CD4-positive, CD25-positive, alpha-beta regulatory T cell (primary cell): ENCODE measurements at regions not wholly inside any gene's neighbourhood (a gene's known extent, or its start where the extent isn't known, plus 50 kb on each side); places are given as distances from the start of the nearest gene placed in this dataset.
"Not testable (repeated sequence)": the region's sequence is repeated elsewhere in the genome, so short reads cannot be mapped to it uniquely, and the experiment has no call there.

Experiments
- ATAC-seq, 2 donors: fragments of 150-1000 bp; cut with Tn5 transposase; one replicate each; pipeline ENCODE4 v1.10.0; 2021; ENCODE audit warnings: low read depth in 2 of 2, moderate number of reproducible peaks in 2 of 2, moderate library complexity in 1 of 2
- DNase-seq, 3 donors: peaks; one replicate each; pipeline versions ENCODE4 v3.0.0 to v3.0.0-alpha.2; 2012 to 2022; ENCODE audit warnings: mixed read lengths in 1 of 3
- H3K27ac ChIP-seq: one replicate; pipeline ENCODE4 v1.7.0; 2013; ENCODE audit warnings: mild to moderate bottlenecking, low read length; ENCODE audit not compliant: insufficient read depth, poor library complexity, severe bottlenecking
- H3K27me3 ChIP-seq: one replicate; pipeline ENCODE4 v1.7.0; 2013; ENCODE audit warnings: low read length; ENCODE audit not compliant: control insufficient read depth, insufficient read depth
- H3K36me3 ChIP-seq: one replicate; pipeline ENCODE4 v1.7.0; 2013; ENCODE audit warnings: mild to moderate bottlenecking, low read length, moderate library complexity; ENCODE audit not compliant: control insufficient read depth, insufficient read depth
- H3K4me1 ChIP-seq: 2 replicates; pipeline ENCODE4 v1.7.0; 2013; ENCODE audit warnings: mild to moderate bottlenecking, low read length; ENCODE audit not compliant: insufficient read depth, control insufficient read depth, poor library complexity, severe bottlenecking
- H3K4me3 ChIP-seq: one replicate; pipeline ENCODE4 v1.7.0; 2013; ENCODE audit warnings: low read depth, mild to moderate bottlenecking, low read length, moderate library complexity
- H3K9me3 ChIP-seq, 2 experiments: 1 replicate in 1 of 2; 2 replicates in 1 of 2; pipeline ENCODE4 v1.7.0; 2013; ENCODE audit warnings: low read length in 2 of 2, mild to moderate bottlenecking in 1 of 2, moderate library complexity in 1 of 2; ENCODE audit not compliant: control insufficient read depth in 2 of 2
- H3K27ac Mint-ChIP-seq, 3 donors: one replicate each; pipeline ENCODE4 v1.8.0; 2020 to 2022; ENCODE audit warnings: mild to moderate bottlenecking in 3 of 3, mixed read lengths in 3 of 3, moderate library complexity in 2 of 3
- H3K27me3 Mint-ChIP-seq: one replicate; pipeline ENCODE4 v1.8.0; 2022; ENCODE audit warnings: mild to moderate bottlenecking, mixed read lengths
- H3K36me3 Mint-ChIP-seq: one replicate; pipeline ENCODE4 v1.8.0; 2020; ENCODE audit warnings: mixed read lengths
- H3K4me1 Mint-ChIP-seq, 4 donors: one replicate each; pipeline ENCODE4 v1.8.0; 2020 to 2022; ENCODE audit warnings: mixed read lengths in 4 of 4, mild to moderate bottlenecking in 1 of 4
- H3K4me3 Mint-ChIP-seq, 4 donors: one replicate each; pipeline ENCODE4 v1.8.0; 2020 to 2022; ENCODE audit warnings: mild to moderate bottlenecking in 4 of 4, mixed read lengths in 4 of 4, moderate library complexity in 3 of 4
- H3K9me3 Mint-ChIP-seq, 7 donors: one replicate each; pipeline ENCODE4 v1.8.0; 2020 to 2022; ENCODE audit warnings: mixed read lengths in 7 of 7, mild to moderate bottlenecking in 3 of 7, moderate library complexity in 2 of 7

DNA sequence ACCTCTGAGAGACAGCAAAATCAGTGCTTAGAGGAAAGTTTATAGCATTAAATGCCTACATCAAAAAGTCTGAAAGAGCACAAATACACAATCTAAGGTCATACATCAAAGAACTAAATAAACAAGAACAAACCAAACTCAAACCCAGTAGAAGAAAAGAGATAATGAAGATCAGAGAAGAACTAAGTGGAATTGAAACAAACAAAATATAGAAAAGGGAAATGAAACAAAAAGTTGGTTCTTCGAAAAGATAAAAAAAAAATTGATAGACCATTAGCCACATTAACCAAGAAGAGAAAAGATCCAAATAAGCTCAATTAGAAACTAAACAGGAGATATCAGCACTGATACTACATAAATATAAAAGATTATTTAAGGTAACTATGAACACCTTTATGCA is 280.0 kb upstream of the NRG3 start:
- Histone ChIP-seq H3K4me3 (no peak overlapping the region), H3K27me3 (no peaks in the 10 kb centered on the region), H3K36me3 (no peaks in the 10 kb centered on the region), H3K9me3 (peaks cover 0 to 1% of the 10 kb centered on the region in 2 experiments), H3K4me1 (no peaks in the 10 kb centered on the region), H3K27ac (no peak overlapping the region)
- peak overlapping the region in 1 of 4 donors; percentile 11 for H3K4me3 Mint-ChIP-seq
- no peaks in the 10 kb centered on the region for H3K36me3 Mint-ChIP-seq
- no peak overlapping the region for H3K27ac Mint-ChIP-seq
- no peaks in the 10 kb centered on the region for H3K27me3 Mint-ChIP-seq
- peaks cover 6 to 35% (median 12%) of the 10 kb centered on the region in 7 donors for H3K9me3 Mint-ChIP-seq
- ATAC-seq (no peak), DNase-seq (no peak)
- no peaks in the 10 kb centered on the region for H3K4me1 Mint-ChIP-seq

DNA sequence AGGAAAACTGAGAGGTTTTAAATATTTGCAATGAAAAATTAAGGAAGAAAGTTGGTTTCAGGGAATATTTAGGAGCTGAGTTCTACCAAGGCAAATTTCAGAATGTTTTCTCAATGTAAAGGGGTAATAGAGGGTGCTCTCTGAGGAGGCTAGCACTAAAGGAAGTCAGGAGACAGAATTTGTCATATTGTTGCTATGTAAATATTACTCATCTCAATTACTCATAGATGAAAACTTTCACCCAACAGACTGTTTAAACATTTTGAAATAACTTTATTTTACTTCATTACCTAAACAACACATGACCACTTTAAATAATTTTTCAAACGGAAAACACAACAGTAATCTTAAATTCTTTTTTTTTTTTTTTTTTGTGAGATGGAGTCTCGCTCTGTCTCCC is 274.8 kb upstream of the NRG3 start:
- Histone ChIP-seq H3K36me3 (no peaks in the 10 kb centered on the region), H3K9me3 (no peaks in the 10 kb centered on the region), H3K27ac (no peak overlapping the region), H3K27me3 (no peaks in the 10 kb centered on the region), H3K4me3 (no peak overlapping the region), H3K4me1 (no peaks in the 10 kb centered on the region)
- DNase-seq (no peak), ATAC-seq (no peak)
- H3K27ac Mint-ChIP-seq: no peak overlapping the region
- peaks cover 0 to 4% (median 0%) of the 10 kb centered on the region in 4 donors for H3K4me1 Mint-ChIP-seq
- H3K27me3 Mint-ChIP-seq: no peaks in the 10 kb centered on the region
- H3K4me3 Mint-ChIP-seq: no peak overlapping the region
- peaks cover 0 to 32% (median 6%) of the 10 kb centered on the region in 7 donors for H3K9me3 Mint-ChIP-seq
- H3K36me3 Mint-ChIP-seq: no peaks in the 10 kb centered on the region

DNA sequence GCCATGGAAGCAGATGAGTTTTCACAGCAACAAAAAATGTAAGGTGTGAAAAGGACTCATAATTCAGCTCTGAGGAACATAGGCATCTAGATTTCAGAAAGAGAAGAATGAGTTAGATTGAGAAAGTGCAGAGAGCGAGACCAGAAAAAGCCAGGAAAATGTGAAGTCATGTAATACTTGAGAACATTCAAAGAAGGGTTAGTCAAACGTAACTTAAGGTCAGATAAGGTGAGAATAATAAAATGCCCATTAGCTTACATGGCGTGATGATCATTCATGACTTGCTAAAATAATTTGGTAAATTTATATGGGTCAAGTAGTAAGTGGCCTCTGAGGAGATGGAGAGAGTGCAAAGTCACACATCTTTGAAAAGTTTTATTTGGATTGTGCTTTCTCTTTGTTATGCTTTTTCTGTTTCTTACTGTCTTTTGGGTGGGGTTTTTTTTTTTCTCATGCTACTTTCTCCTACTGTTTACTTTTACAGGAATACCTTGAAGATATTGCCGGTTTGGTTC is 271.8 kb upstream of the NRG3 start:
- H3K9me3 ChIP-seq: no peaks in the 10 kb centered on the region
- Mint-ChIP-seq H3K4me1 (peaks cover 0 to 4% (median 0%) of the 10 kb centered on the region in 4 donors), H3K27ac (no peak overlapping the region), H3K36me3 (no peaks in the 10 kb centered on the region), H3K9me3 (peaks cover 0 to 21% (median 5%) of the 10 kb centered on the region in 7 donors), H3K4me3 (no peak overlapping the region), H3K27me3 (no peaks in the 10 kb centered on the region)
- ATAC-seq (no peak), DNase-seq (no peak)
- H3K4me1 ChIP-seq: no peaks in the 10 kb centered on the region
- no peaks in the 10 kb centered on the region for H3K27me3 ChIP-seq
- H3K4me3 ChIP-seq: no peak overlapping the region
- no peaks in the 10 kb centered on the region for H3K36me3 ChIP-seq
- no peak overlapping the region for H3K27ac ChIP-seq

DNA sequence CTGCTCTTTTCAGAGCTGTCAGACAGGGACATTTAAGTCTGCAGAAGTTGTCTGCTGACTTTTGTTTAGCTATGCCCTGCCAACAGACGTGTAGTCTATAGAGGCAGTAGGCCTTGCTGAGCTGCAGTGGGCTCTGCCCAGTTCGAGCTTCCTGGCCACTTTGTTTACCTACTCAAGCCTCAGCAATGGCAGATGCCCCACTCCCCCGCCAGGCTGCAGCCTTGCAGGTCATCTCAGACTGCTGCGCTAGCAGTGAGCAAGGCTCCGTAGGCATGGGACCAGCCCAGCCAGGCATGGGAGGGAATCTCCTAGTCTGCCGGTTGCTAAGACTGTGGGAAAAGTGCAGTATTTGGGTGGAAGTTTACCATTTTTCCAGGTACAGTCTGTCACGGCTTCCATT is 230.5 kb upstream of the NRG3 start:
- H3K27ac ChIP-seq, H3K36me3 ChIP-seq, H3K4me1 ChIP-seq, H3K4me3 Mint-ChIP-seq, H3K27ac Mint-ChIP-seq, H3K27me3 ChIP-seq, H3K4me3 ChIP-seq, H3K36me3 Mint-ChIP-seq, H3K4me1 Mint-ChIP-seq, H3K9me3 ChIP-seq, ATAC-seq, DNase-seq, H3K27me3 Mint-ChIP-seq: not testable (repeated sequence)
- peaks cover 0 to 15% (median 7%) of the 10 kb centered on the region in 7 donors for H3K9me3 Mint-ChIP-seq

DNA sequence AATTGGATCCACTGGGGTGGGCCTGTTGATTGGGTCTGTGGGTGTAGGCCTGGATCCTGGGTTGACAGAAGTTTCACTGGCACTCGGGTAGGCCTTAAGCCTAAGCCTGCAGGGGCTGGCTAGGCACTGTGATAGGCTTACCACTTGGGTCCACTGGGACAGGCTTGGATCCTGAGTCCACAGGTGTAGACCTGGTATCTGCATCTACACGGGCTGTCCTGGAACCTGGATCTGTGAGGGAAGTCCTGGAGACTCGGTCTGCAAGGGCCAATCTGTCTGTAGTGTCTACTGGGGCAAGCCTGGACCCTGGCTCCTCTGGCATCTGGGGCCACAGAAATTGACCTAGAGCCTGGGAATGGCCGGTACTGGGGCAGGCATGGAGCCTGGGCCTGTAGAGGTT is 219.0 kb upstream of the NRG3 start:
- DNase-seq (no peak), ATAC-seq (no peak)
- Mint-ChIP-seq H3K36me3 (no peaks in the 10 kb centered on the region), H3K4me3 (peak overlapping the region in 1 of 4 donors; percentile 43), H3K27me3 (no peaks in the 10 kb centered on the region), H3K9me3 (peaks cover 0 to 19% (median 10%) of the 10 kb centered on the region in 7 donors), H3K4me1 (no peaks in the 10 kb centered on the region), H3K27ac (no peak overlapping the region)
- Histone ChIP-seq H3K27me3 (no peaks in the 10 kb centered on the region), H3K4me1 (no peaks in the 10 kb centered on the region), H3K36me3 (no peaks in the 10 kb centered on the region), H3K9me3 (peaks cover 0 to 13% of the 10 kb centered on the region in 2 experiments), H3K27ac (no peak overlapping the region), H3K4me3 (no peak overlapping the region)

DNA sequence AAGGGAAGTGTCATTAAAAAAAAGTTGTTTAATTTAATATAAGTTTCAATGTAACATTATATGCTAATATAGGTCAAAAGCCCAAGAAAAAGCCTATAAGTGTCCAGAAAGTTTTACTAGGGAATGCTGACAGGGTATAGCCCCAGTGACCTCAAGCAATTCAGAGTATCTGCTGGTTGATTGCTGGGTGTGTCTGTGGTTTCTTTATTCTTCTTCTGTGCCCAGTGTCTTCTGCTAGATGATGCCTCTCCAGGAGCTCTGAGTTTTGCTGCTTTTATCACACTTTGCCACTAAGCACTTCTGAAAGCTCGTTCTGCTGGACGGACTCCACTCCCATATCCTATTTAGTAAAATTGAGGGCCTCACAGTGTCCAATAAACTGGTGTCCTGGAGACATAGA is 212.2 kb upstream of the NRG3 start:
- no peak for ATAC-seq

DNA sequence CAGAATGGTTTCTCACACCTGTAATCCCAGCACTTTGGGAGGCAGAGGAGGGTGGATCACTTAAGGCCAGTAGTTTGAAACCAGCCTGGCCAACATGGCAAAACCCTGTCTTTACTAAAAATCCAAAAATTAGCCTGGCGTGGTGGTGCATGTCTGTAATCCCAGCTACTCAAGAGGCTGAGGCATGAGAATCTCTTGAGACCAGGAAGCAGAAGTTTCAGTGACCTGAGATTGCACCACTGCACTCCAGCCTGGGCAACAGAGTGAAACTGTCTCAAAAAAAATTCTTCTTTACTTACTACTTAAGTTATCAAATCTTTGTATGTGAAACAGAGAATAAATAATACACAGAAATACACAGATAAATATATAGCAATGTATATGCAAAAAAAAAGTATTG is 210.2 kb upstream of the NRG3 start:
- not testable (repeated sequence) for H3K4me3 ChIP-seq, H3K27ac Mint-ChIP-seq, H3K27me3 Mint-ChIP-seq

More for the DNA sequence above, 212.2 kb upstream of the NRG3 start:
- Histone ChIP-seq H3K9me3 (peaks cover 0 to 2% of the 10 kb centered on the region in 2 experiments), H3K36me3 (no peaks in the 10 kb centered on the region), H3K27me3 (no peaks in the 10 kb centered on the region), H3K27ac (no peak overlapping the region), H3K4me3 (no peak overlapping the region), H3K4me1 (no peaks in the 10 kb centered on the region)
- Mint-ChIP-seq H3K4me1 (peaks cover 0 to 2% (median 0%) of the 10 kb centered on the region in 4 donors), H3K27ac (no peak overlapping the region), H3K4me3 (no peak overlapping the region), H3K9me3 (peaks cover 0 to 10% (median 5%) of the 10 kb centered on the region in 7 donors), H3K27me3 (no peaks in the 10 kb centered on the region), H3K36me3 (no peaks in the 10 kb centered on the region)
- no peak for DNase-seq

DNA sequence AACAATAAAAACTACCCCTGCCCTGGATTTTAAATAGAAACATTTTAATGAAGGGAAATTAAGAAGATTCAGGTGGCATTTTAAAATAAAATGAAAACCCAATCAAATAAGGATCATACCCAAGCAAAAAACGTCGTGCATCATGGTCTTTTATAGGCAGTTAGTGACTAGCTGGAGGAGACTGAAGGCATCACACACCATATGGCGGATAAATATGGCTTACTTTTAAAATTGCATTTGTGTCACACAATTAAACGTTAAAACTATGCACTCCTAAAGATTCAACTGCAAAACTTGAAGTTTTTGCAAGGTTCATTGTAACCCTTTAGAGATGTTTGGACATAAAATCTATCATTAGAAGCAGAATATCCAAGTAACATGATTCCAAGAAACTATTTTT is 200.1 kb upstream of the NRG3 start:
- H3K36me3 ChIP-seq: no peaks in the 10 kb centered on the region
- H3K4me1 ChIP-seq: no peaks in the 10 kb centered on the region
- no peak for DNase-seq
- no peak overlapping the region for H3K4me3 ChIP-seq
- no peaks in the 10 kb centered on the region for H3K27me3 Mint-ChIP-seq
- H3K9me3 ChIP-seq: peaks cover 2 to 5% of the 10 kb centered on the region in 2 experiments
- H3K27ac ChIP-seq: no peak overlapping the region
- H3K27ac Mint-ChIP-seq: no peak overlapping the region
- H3K36me3 Mint-ChIP-seq: no peaks in the 10 kb centered on the region
- no peaks in the 10 kb centered on the region for H3K4me1 Mint-ChIP-seq
- ATAC-seq: no peak
- no peak overlapping the region for H3K4me3 Mint-ChIP-seq
- H3K27me3 ChIP-seq: no peaks in the 10 kb centered on the region
- H3K9me3 Mint-ChIP-seq: peaks cover 0 to 20% (median 4%) of the 10 kb centered on the region in 7 donors

More for the DNA sequence above, 210.2 kb upstream of the NRG3 start:
- H3K9me3 ChIP-seq, DNase-seq, H3K4me1 ChIP-seq, ATAC-seq, H3K36me3 Mint-ChIP-seq, H3K27ac ChIP-seq, H3K4me3 Mint-ChIP-seq, H3K27me3 ChIP-seq, H3K4me1 Mint-ChIP-seq, H3K36me3 ChIP-seq: not testable (repeated sequence)
- H3K9me3 Mint-ChIP-seq: peaks cover 0 to 13% (median 6%) of the 10 kb centered on the region in 7 donors
